ENCODE measurements at regions not wholly inside any gene's neighbourhood (a gene's known extent, or its start where the extent isn't known, plus 50 kb on each side); places are given as distances from the start of the nearest gene placed in this dataset.

DNA sequence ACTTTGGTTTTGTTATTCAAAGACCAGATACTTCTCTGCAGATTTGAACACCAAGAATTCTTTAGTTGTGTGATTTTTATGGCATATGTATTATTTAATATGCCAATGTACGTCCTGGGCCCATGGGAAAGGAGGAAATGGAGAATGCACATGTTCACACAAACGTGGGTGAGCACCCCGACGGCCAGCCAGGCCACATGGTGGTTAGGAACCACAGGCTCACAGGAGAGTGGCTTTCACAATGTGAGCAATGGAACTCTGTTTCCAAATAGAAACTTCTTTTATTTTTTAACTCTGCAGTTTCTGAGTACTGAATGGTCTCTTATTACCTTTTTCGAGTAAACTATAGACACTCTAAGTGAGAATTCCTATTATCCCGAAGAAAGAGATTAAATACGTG lies 58.0 kb upstream of the UNC5C start:
- Histone ChIP-seq H3K9me2 (replicated peaks; ENCODE audit: insufficient read depth) (no peaks in the 10 kb centered on the region), H3K9me3 (ENCODE audit: low read depth) (no peaks in the 10 kb centered on the region), H3K4me3 (no peak overlapping the region), H3K4me1 (ENCODE audit: insufficient read depth) (no peaks in the 10 kb centered on the region), H3K4me2 (no peak overlapping the region), H4K20me1 (ENCODE audit: insufficient read depth, poor library complexity, severe bottlenecking) (no peaks in the 10 kb centered on the region), H3K27ac (no peak overlapping the region), H3K27me3 (no peaks in the 10 kb centered on the region), H3K79me2 (no peaks in the 10 kb centered on the region), H2AFZ (no peak overlapping the region), H3K36me3 (replicated peaks; ENCODE audit: insufficient read depth, low read depth) (no peaks in the 10 kb centered on the region)
- 91% methylated on average over 7 of the region's 7 CpGs for WGBS (ENCODE audit: low lambda C conversion rate, missing lambda C conversion rate)
- no peak for DNase-seq (ENCODE audit: low spot score)
- TF ChIP-seq EZH2phosphoT487 (IDR thresholded peaks at IDR 0.05; ENCODE audit: low read depth, severe bottlenecking, unreplicated experiment) (no peak), EZH2 (IDR thresholded peaks at IDR 0.05; ENCODE audit: borderline replicate concordance) (no peak)
- TF ChIP-seq, protein P1, sequence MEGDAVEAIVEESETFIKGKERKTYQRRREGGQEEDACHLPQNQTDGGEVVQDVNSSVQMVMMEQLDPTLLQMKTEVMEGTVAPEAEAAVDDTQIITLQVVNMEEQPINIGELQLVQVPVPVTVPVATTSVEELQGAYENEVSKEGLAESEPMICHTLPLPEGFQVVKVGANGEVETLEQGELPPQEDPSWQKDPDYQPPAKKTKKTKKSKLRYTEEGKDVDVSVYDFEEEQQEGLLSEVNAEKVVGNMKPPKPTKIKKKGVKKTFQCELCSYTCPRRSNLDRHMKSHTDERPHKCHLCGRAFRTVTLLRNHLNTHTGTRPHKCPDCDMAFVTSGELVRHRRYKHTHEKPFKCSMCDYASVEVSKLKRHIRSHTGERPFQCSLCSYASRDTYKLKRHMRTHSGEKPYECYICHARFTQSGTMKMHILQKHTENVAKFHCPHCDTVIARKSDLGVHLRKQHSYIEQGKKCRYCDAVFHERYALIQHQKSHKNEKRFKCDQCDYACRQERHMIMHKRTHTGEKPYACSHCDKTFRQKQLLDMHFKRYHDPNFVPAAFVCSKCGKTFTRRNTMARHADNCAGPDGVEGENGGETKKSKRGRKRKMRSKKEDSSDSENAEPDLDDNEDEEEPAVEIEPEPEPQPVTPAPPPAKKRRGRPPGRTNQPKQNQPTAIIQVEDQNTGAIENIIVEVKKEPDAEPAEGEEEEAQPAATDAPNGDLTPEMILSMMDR (IDR thresholded peaks at IDR 0.05; ENCODE audit: poor library complexity), result no peak

DNA sequence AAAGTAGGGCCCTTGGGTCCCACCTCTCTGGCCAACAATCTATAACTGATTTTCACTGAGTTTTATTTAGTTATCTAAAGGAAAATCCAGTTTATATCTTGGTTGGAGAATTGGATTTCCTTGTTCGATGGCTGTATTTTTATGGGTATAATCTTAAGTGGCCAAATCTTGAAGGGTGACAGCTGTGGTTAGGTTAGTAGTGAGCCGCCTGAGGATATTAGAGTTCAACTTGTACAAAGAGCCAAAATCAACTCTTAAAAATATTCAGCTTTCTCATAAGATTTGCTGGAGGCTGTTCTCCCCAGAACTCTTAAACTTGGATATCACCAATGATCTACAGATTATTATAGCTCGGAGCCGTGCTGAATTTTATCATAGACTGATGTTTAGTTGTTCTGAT lies 54.6 kb upstream of the UNC5C start:
- Histone ChIP-seq H4K20me1 (ENCODE audit: insufficient read depth, poor library complexity, severe bottlenecking) (no peaks in the 10 kb centered on the region), H3K36me3 (replicated peaks; ENCODE audit: insufficient read depth, low read depth) (no peaks in the 10 kb centered on the region), H3K79me2 (no peaks in the 10 kb centered on the region), H3K4me3 (no peak overlapping the region), H3K9me3 (ENCODE audit: low read depth) (no peaks in the 10 kb centered on the region), H3K4me2 (no peak overlapping the region), H3K27ac (no peak overlapping the region), H3K9me2 (replicated peaks; ENCODE audit: insufficient read depth) (no peaks in the 10 kb centered on the region), H2AFZ (no peak overlapping the region), H3K27me3 (no peaks in the 10 kb centered on the region), H3K4me1 (ENCODE audit: insufficient read depth) (no peaks in the 10 kb centered on the region)
- no peak for DNase-seq (ENCODE audit: low spot score)
- 80% methylated on average over 4 of the region's 4 CpGs for WGBS (ENCODE audit: low lambda C conversion rate, missing lambda C conversion rate)
- no peak for TF ChIP-seq EZH2phosphoT487 (IDR thresholded peaks at IDR 0.05; ENCODE audit: low read depth, severe bottlenecking, unreplicated experiment)
- no peak for TF ChIP-seq EZH2 (IDR thresholded peaks at IDR 0.05; ENCODE audit: borderline replicate concordance)
- TF ChIP-seq, protein P1 (IDR thresholded peaks at IDR 0.05; ENCODE audit: poor library complexity), result no peak

DNA sequence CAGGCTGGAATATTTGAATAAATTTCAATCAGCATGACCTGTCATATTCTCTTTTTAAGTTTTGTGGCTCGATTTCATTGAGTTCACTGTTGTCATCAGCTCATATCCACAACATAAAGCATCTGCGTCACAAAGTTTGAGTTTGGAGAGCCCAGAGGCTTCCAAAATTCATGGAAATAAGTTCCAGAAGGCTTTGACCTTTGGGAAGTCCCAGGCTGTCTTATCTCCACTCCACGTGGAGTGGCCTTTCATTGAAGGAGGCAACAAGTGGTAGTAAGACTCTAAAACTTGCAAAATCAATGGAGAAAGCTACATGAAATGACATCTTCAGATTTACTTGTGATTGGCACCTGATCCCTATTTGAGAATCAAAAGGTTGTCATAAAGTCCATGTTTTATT lies 54.1 kb upstream of the UNC5C start:
- Histone ChIP-seq H3K79me2 (no peaks in the 10 kb centered on the region), H3K36me3 (replicated peaks; ENCODE audit: insufficient read depth, low read depth) (no peaks in the 10 kb centered on the region), H3K27me3 (no peaks in the 10 kb centered on the region), H3K27ac (no peak overlapping the region), H2AFZ (no peak overlapping the region), H4K20me1 (ENCODE audit: insufficient read depth, poor library complexity, severe bottlenecking) (no peaks in the 10 kb centered on the region), H3K4me3 (no peak overlapping the region), H3K9me2 (replicated peaks; ENCODE audit: insufficient read depth) (no peaks in the 10 kb centered on the region), H3K4me1 (ENCODE audit: insufficient read depth) (no peaks in the 10 kb centered on the region), H3K9me3 (ENCODE audit: low read depth) (no peaks in the 10 kb centered on the region), H3K4me2 (no peak overlapping the region)
- no peak for DNase-seq (ENCODE audit: low spot score)
- WGBS (ENCODE audit: low lambda C conversion rate, missing lambda C conversion rate), result 85% methylated on average over 3 of the region's 3 CpGs
- no peak for TF ChIP-seq EZH2 (IDR thresholded peaks at IDR 0.05; ENCODE audit: borderline replicate concordance)
- no peak for TF ChIP-seq EZH2phosphoT487 (IDR thresholded peaks at IDR 0.05; ENCODE audit: low read depth, severe bottlenecking, unreplicated experiment)
- TF ChIP-seq, protein P1 (IDR thresholded peaks at IDR 0.05; ENCODE audit: poor library complexity), result no peak

DNA sequence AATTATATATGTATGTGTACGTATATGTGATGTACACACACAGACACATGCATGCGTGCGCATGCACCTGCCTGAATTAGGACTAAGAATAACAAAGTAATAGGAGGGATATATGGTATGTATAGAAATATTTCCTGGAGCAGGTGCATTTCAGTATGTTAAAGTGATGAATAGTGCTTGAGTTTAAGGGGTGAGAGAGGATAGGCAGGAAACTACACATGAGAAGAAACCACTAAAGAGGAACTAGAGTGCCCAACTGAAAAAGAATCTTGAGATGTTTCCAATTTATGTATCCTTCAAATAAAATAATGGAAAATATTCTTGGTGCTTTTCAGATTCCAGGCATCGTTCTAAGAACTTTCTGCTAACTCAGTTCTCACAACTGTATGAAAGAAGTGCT lies 52.6 kb upstream of the UNC5C start:
- H3K27ac ChIP-seq, result no peak overlapping the region
- no peak overlapping the region for H3K4me3 ChIP-seq
- H3K27me3 ChIP-seq, result no peaks in the 10 kb centered on the region
- no peaks in the 10 kb centered on the region for H3K79me2 ChIP-seq
- no peak for DNase-seq (ENCODE audit: low spot score)
- TF ChIP-seq, protein P1 (IDR thresholded peaks at IDR 0.05; ENCODE audit: poor library complexity), result no peak
- no peak for TF ChIP-seq EZH2 (IDR thresholded peaks at IDR 0.05; ENCODE audit: borderline replicate concordance)
- no peak for TF ChIP-seq EZH2phosphoT487 (IDR thresholded peaks at IDR 0.05; ENCODE audit: low read depth, severe bottlenecking, unreplicated experiment)
- no peaks in the 10 kb centered on the region for H3K9me2 ChIP-seq (replicated peaks; ENCODE audit: insufficient read depth)
- no peaks in the 10 kb centered on the region for H3K4me1 ChIP-seq (ENCODE audit: insufficient read depth)
- no peaks in the 10 kb centered on the region for H4K20me1 ChIP-seq (ENCODE audit: insufficient read depth, poor library complexity, severe bottlenecking)
- no peak overlapping the region for H2AFZ ChIP-seq
- no peaks in the 10 kb centered on the region for H3K9me3 ChIP-seq (ENCODE audit: low read depth)
- no peaks in the 10 kb centered on the region for H3K36me3 ChIP-seq (replicated peaks; ENCODE audit: insufficient read depth, low read depth)
- no peak overlapping the region for H3K4me2 ChIP-seq
- WGBS (ENCODE audit: low lambda C conversion rate, missing lambda C conversion rate), result 93% methylated on average over 4 of the region's 4 CpGs
